GM18909 (cell line): ENCODE measurements at regions not wholly inside any gene's neighbourhood (a gene's known extent, or its start where the extent isn't known, plus 50 kb on each side); places are given as distances from the start of the nearest gene placed in this dataset.
"Not testable (repeated sequence)": the region's sequence is repeated elsewhere in the genome, so short reads cannot be mapped to it uniquely, and the experiment has no call there.

Experiments
- ATAC-seq: cut with Tn5 transposase; IDR thresholded peaks from one replicate; pipeline ENCODE4 v1.9.1; 2021; ENCODE audit warnings: mild to moderate bottlenecking; ENCODE audit not compliant: unreplicated experiment, poor library complexity

DNA sequence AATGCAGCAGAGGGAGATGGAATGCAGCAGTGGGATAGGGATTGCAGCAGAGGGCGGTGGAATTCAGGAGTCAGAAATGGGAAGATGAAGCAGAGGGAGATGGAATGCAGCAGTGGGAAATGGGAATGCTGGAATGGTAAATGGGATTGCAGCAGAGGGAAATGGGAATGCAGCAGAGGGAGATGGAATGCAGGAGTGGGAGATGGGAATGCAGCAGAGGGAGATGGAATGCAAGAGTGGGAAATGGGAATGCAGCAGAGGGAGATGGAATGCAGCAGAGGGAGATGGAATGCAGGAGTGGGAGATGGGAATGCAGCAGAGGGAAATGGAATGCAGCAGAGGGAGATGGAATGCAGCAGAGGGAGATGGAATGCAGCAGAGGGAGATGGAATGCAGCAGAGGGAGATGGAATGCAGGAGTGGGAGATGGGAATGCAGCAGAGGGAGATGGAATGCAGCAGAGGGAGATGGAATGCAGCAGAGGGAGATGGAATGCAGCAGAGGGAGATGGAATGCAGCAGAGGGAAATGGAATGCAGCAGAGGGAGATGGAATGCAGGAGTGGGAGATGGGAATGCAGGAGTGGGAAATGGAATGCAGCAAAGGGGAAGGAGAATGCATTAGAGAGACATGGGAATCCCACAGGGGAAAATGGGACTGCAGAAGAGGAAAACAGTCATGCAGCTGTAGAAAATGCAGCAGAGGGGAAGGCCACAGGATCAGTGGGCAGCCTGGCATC, 329.8 kb downstream of the EMP1 start:
- ATAC-seq, result not testable (repeated sequence)

DNA sequence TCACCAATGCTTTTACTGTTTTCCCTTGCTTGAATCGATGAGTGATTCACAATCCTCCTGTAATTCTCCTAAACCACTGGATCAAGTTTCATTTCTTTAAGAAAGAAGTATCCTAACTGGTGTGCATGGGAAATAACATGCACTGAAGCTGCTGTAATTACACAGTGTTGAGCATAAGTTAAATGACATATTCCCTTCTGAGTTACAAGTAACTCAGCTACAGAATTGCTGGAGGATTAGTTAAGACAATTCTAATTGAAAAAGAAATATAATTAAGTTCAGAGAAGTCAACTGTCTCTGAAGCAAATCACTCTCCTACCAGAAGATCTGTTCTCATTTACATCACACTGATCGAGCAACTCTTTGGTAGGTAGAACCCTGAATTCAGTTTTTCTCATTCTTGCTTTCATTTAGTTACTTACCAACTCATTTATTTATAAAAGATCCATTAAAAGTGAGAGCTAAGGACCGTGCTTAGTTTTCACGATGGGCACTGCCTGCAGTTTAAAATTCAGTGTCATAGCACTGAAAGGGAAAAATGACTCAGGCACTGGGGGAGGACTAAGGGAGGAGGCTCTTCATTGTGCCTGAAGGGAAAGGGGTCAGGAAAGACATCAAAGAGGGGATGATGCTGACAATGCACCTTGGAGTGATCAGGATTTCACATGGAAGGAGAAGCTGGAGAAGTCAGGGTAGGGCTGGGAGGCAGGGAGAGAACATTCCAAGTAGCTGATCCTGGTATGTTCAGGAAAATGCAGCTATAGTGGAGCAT, 327.2 kb downstream of the EMP1 start:
- no peak for ATAC-seq

DNA sequence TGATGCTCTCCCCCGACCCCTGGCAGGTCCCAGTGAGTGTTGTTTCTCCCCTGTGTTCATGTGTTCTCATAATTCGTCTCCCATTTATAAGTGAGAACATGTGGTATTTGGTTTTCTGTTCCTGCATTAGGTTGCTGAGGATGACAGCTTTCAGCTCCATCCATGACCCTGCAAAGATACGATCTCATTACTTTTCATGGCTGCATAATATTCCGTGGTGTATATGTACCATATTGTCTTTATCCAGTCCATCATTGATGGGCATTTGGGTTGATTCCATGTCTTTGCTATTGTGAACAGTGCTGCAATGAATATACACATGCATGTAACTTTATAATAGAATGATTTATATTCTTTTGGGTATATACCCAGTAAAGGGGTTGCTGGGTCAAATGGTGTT, 321.5 kb downstream of the EMP1 start:
- not testable (repeated sequence) for ATAC-seq

DNA sequence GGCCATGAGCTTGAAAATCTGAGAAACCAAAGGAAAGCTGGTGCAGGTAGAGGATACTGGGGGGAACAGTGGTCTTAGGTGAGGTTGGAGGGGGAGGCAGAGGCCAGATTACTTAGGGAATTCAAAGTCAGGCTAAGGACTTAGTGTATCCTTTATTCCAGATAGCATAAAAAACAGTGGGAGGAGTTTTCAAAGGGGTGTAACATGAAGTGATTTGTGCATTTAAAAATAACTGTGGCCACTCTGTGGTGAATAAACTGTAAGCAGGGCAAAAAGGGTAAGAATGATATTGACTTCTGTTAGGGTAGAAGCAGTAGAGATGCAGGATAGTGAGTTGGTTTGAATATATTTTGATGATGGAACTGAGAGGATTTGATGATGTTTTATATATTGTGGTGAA, 313.2 kb downstream of the EMP1 start:
- no peak for ATAC-seq

DNA sequence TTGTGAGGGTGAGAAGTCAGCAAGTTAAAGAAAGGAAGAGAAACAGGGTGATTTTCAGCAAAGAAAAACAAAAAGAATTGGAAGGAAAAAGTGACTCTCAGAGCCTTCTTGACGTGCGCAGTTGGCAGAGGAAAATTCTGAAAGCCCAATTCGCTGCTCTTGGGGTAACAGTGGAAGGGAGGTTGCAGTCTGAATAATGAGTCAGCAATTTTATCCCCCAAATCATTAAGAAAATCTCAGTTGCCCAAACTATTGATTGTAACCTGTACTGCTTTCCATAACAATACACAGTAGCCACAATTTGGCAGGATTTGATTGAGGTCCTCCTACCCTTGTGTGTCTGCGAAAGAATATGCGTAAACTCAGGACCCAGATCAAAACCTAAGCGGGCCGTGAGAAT, 309.1 kb downstream of the EMP1 start:
- no peak for ATAC-seq

DNA sequence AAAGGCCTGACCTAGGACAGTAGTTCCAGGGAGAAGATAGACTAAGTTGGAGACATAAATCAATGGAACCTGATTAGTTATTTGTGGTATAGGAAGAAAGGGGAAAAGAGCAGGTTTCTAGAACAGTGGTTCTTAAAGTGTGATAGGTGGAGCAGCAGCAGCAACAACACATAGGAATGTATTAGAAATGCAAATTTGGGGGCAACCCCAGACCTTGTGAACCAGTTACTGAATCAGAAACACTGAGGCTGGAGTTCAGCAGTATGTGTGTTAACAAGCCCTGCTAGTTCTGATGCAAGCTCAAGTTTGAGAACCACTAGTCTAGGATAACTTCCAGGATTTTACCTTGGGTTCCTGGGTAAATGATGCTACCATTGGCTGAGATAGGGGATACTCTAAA, 308.7 kb downstream of the EMP1 start:
- no peak for ATAC-seq

DNA sequence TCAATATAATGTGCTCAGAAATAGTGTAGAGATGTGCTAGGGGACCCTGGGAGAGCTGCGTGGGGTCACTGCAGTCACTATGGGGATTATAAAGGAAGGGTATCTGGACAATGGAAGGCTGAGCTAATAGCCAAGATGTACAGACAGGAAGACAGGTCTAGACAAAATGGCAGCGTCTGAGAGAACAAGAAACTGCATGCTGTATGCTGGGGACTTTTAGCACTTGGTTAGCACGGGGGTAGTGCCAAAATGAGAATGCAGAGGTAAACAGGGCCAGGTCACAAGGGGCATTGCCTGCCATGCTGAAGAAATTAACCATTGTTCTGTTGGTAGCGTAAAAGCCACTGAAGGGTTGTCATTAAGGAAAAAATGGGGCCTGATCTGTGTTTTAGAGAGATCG, 308.2 kb downstream of the EMP1 start:
- ATAC-seq, result no peak

DNA sequence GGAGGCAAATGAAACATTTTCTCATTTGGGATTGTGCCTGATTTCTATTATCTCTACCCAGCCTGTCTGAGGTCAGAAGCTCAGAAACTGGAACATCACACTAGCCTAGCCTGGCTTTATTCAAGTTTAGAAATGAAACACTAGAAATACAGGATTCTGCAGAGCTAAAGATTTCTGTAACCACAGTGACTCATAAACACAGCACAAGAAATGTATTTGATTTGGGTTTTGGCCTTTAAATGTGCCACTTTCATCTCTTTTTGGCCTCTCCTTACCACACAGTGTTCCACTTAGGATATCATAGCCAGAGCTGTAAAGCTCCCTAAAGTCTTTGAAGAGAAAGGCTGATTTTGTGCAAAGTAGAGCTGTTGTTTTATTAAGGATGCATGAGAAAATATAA, 307.5 kb downstream of the EMP1 start:
- no peak for ATAC-seq

DNA sequence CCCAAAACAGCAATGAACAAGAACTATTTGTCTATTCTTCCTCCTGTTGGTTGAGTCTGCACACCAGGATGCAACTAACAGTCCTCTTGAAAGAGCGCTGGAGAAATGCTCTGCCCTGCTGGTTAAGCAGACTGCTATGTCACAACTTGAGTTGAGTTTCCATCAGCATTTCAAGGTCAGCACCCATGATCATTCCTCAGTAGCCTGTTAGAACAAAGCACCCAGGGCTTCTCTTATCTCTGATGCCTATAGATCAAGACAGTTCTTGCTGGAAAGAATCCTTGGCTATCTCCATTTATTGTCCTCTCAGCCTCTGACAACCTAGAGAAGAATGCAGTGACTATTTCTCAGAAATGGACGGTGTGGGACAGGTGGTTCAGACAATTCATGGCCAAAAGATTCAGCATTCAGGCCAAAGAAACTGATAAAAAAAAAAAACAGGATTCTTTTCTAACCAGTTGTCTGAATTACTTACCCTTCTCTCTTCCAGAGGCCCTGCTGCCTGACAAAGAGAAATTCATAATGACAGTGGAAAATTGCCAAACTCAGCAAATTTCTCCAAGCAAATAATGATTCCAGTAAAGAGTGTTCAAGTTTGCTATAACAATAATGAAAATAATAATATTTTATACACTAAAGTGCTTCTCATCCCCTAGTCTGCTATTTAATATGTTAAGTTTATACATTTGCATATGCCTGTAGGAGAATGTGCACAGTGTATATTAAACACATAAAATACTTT, 306.7 kb downstream of the EMP1 start:
- no peak for ATAC-seq

DNA sequence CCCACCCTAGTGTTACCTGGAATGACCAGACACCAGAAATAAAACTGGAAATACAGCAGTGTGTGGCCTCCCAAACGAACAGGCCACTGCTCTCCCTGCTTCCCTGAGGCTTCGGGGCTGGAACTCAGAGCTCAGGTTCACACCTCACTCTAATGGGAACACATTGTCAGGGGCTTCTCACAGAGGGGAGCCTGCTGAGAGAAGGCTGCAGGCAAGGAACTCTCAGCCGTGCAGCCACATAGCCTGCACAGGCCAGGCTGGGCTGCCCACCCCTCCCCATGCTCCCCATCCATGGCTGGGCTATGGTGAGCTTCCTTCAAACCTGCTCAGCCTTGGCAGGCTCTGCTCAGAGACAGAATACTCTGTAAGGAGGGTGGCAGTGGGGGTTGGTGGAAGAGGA, 302.5 kb downstream of the EMP1 start:
- ATAC-seq, result no peak

DNA sequence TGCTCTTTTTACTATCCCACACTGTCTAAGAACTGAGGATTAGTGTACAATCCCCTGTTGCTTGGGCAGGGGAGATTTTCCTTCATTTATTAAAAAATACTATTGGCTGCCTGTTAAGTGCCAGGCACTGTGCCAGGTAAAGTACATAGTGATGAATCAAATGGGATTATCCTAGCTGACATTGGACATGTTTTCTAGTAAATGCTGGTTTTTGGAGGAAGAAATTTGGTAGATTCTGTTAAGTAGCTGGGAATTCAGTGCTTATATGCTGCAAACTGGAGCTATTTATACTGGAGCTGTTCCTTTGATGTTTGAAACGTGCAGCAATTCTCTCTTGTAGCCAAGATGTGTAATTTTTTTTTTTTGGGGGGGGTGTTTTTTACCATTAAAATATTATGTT, 299.6 kb downstream of the EMP1 start:
- ATAC-seq, result no peak

DNA sequence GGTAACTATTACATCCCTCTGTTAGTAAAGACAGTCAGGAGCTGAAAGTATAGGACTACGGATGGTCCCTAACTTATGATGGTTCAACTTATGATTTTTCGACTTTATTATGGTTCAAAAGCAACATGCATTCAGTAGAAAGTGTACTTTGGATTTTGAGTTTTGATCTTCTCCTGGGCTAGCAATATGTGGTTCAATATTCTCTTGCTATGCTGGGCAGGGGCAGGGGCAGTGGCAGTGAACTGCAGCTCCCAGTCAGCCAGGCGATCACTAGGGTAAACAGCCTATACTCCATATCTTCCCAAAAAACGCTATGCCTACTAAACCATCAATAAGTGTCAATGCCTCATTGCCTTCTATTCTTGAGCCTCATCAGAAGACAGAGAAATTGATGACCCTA, 292.7 kb downstream of the EMP1 start:
- ATAC-seq, result no peak

DNA sequence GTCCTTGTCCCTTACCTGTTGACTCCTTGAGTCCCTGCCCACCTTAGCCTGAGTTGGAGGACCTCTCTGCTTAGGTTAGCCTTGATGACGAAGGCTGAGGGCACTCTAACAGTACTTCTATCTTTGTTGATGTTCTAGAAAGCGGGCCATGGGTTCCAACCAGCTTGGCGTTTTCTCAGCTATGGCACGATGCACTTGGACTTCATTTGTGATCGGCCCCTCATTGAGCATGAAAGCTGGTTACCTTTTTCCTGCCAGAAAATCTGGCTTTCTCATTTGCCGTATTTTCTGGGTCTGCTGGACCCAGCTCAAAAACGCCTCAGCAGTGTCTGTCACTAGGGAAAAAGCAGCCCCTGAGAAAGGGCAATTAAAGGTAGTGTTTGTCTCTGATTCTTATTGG, 290.8 kb downstream of the EMP1 start:
- ATAC-seq, result no peak

DNA sequence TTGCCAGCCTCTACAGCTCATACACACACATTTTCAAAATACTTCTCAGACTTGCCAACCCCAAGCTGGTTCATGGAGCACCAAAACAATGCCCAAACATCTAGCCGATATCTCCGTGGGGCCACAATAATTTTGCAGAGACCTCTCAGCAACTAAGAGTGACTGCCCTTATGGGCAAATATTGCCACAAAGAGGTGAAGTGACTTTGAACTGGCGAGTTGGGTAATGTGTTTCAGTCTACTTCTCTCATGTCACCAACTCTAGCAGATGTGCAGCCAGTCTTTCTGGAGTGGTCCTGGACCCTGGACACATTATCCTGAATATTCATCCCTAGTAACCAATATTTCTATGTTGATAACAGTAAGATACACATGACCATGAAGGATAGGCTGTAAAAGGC, 290.3 kb downstream of the EMP1 start:
- no peak for ATAC-seq

DNA sequence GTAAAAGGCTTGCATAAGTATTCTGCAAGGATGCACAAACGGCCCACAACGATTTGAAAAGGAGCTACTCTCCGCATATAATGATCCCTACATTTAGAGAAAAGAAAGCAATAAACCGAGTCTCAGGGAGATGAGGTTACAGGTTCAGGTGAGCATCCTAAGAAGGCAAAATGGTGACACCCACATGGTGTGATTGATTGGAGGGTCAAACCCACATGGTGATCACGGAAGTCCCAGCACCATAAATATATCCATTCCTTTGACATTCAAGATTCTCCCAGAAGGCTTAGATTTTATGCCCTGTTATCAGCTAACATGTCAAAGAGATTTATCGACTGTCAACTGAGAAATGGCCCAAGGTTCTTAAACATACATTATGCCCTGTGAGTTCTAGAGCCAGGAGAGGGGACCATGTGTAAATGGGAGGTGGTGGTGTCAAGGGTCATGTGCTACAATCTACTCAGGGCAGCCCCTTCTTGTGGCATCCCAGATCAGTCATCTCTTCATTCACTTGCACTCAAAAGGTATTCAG, 282.2 kb downstream of the EMP1 start:
- no peak for ATAC-seq

DNA sequence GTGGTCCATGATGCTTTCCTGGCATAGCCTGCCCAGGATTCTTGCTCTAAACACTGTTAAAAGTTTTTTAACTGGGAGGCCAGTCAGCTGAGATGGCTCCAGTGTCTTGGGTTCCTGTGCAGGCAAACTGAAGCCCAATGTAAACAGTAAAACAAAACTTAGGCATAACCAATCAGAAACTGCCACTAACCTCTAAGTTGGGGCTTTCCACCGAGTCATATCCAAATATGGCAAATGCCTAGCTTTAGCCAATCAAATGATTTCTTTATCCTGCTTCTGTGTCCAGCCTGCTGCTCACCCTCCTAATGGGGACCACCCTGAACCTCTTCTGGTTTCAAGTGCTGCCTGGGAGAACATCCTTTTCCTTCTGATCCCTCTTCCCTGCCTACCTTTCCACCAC, 277.9 kb downstream of the EMP1 start:
- ATAC-seq, result no peak

DNA sequence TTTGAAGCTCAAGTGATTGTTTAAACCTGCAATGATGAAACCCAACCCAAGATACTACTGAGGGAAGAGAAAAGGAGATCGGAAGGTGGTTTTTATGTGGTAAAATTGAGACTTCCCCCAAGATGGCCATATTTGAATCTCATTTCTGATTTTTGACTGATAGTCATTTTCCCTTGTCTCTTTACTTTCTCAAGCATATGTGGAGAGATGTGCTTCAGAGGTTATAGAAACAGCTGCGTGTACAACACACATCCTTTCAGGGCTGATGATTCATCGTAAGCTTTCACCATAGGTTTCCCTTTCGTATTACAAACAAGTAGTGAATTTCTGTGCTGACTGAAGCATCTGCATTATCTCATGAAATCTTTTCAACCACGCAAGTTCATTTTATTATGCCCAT, 276.2 kb downstream of the EMP1 start:
- peak; percentile 99 for ATAC-seq

DNA sequence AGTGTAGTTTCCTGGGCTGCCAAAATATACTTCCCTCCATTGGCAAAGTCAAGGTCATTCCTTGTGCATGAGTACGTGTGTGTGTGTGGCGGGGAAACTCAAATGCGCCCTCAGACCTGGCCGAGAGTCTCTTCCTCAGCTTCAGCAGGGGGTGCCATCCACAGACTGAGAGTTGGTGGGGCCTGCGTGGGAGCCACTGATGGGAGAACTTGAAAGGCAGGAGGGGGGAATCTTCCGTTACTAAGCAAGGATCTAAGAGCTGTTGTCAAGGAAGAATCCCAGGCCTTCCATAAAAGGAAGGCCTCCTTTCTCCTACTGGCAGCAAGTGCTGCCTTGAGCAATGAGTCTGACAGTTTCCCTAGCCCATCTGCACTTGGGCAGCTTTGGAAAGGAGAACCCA, 274.9 kb downstream of the EMP1 start:
- ATAC-seq, result no peak

DNA sequence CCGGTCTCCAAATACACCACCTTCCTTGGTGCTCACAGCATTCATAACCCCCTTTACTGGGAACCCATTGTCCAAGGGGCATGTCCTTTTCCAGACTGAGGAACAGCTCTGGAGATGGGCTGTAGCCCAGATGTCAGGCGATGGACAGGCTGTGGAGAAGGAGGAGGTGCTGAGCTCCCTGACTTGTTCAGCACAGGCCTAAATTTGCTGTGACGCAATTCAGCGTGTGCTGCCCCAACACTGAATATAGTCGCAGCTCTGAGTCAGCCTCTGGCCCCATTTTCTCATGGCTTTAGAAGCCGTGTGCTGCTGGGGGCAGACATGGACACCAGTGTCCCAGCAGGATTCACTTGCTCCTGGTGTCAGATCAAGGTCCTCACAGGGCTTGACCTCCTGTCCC, 269.1 kb downstream of the EMP1 start:
- no peak for ATAC-seq

DNA sequence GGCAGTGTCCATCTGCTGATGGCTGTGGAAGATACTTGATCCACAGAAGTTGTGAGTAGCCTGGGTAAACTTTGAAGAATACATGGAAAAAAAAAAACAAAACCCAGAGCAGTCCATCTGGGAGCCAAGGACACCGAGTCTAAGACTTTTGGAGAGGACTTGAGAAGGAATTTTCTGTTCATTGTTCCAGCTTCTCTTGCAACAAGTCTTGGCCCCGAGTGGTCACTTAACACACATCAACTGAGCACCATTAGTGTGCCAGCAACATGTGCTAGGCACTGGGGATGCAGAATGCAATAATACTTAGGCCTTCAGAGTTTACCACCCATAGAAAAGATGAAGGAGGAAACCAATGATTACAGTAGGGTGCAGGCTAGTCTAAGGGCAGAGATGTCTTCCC, 266.7 kb downstream of the EMP1 start:
- ATAC-seq, result no peak

DNA sequence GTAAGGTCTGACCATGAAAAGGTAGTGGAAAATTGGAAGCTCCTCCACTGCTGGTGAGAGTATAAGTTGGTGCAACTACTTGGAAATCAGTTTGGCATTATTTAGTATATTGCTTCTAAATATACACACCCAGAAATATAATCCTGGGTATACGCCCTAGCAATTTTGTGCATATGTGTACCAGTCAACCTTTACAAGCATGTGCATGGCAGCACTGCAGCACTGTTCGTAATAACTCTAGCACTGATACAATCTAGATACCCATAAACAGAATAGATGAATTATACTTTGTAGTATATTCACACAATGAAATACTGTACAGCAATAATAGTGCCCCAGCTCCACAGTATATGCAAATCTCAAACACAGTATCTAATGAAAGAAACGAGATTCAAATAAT, 265.9 kb downstream of the EMP1 start:
- ATAC-seq, result no peak
